IMR-90 (cell line): ENCODE measurements at regions not wholly inside any gene's neighbourhood (a gene's known extent, or its start where the extent isn't known, plus 50 kb on each side); places are given as distances from the start of the nearest gene placed in this dataset.

Experiments used
- ATAC-seq: fragments of 200-7000 bp; cut with Tn5 transposase; 2 replicates; pipeline ENCODE4 v1.9.1; 2020; ENCODE audit warnings: low read depth, mild to moderate bottlenecking, moderate library complexity
- BruUV-seq: library from RNA; stranded (reverse); fragments of 400-500 nt; replicated peaks from 2 replicates; lab custom pipeline; 2021; lab: Mats Ljungman, UMichigan
- CTCF ChIA-PET: fragments of 300-600 bp; formaldehyde crosslinking; extraction: SDS; loops from one replicate; lab custom pipeline; 2021; ENCODE audit warnings: antibody characterized with exemption; lab: Yijun Ruan, JAX
- POLR2A ChIA-PET: fragments of 300-600 bp; sonication (Branson Sonifier 250); formaldehyde crosslinking; loops from one replicate; lab custom pipeline; 2022; ENCODE audit warnings: antibody characterized with exemption; ENCODE audit not compliant: unreplicated experiment; lab: Charles Lee
- DNase-seq: peaks from one replicate; pipeline ENCODE4 v3.0.0; 2013
- H2AFZ ChIP-seq: replicated peaks from 2 replicates; pipeline ENCODE3; 2013; ENCODE audit warnings: low read length, mild to moderate bottlenecking; ENCODE audit not compliant: poor library complexity
- H2AK5ac ChIP-seq: 2 replicates; pipeline ENCODE4 v1.6.1; 2013; ENCODE audit warnings: low read depth, low read length, inconsistent platforms
- H2AK9ac ChIP-seq: replicated peaks from 2 replicates; pipeline ENCODE3; 2013; ENCODE audit warnings: mild to moderate bottlenecking, low read depth, low read length, moderate library complexity; ENCODE audit not compliant: poor library complexity
- H2BK120ac ChIP-seq: 2 replicates; pipeline ENCODE4 v1.6.1; 2013; ENCODE audit warnings: low read depth, low read length, inconsistent platforms
- H2BK15ac ChIP-seq: 3 replicates; pipeline ENCODE4 v1.6.1; 2013; ENCODE audit warnings: low read depth, low read length, inconsistent platforms
- H2BK20ac ChIP-seq: 2 replicates; pipeline ENCODE4 v1.6.1; 2013; ENCODE audit warnings: low read depth, mild to moderate bottlenecking, inconsistent platforms, low read length, moderate library complexity
- H2BK5ac ChIP-seq: 2 replicates; pipeline ENCODE4 v1.6.1; 2013; ENCODE audit warnings: mild to moderate bottlenecking, low read depth, low read length, inconsistent platforms; ENCODE audit not compliant: poor library complexity, severe bottlenecking
- H3K14ac ChIP-seq: replicated peaks from 2 replicates; pipeline ENCODE4 v1.6.1; 2013; ENCODE audit warnings: low read depth, low read length, inconsistent platforms
- H3K18ac ChIP-seq: 2 replicates; pipeline ENCODE4 v1.6.1; 2013; ENCODE audit warnings: low read depth, low read length, control low read depth
- H3K23ac ChIP-seq: 2 replicates; pipeline ENCODE4 v1.6.1; 2013; ENCODE audit warnings: low read depth, low read length, inconsistent platforms
- H3K27ac ChIP-seq: 2 replicates; pipeline ENCODE4 v1.5.1; 2013; ENCODE audit warnings: mild to moderate bottlenecking, control low read depth, low read length; ENCODE audit not compliant: insufficient read depth
- H3K27me3 ChIP-seq: 2 replicates; pipeline ENCODE4 v1.6.1; 2013; ENCODE audit warnings: low read length; ENCODE audit not compliant: control insufficient read depth, insufficient read depth
- H3K36me3 ChIP-seq: 2 replicates; pipeline ENCODE4 v1.6.1; 2013; ENCODE audit warnings: low read length, mixed read lengths; ENCODE audit not compliant: control insufficient read depth, insufficient read depth
- H3K4ac ChIP-seq: 2 replicates; pipeline ENCODE4 v1.6.1; 2013; ENCODE audit warnings: low read depth, low read length, inconsistent platforms
- H3K4me1 ChIP-seq: 2 replicates; pipeline ENCODE4 v1.6.1; 2013; ENCODE audit warnings: low read length, mixed read lengths; ENCODE audit not compliant: control insufficient read depth, insufficient read depth
- H3K4me2 ChIP-seq: 2 replicates; pipeline ENCODE4 v1.6.1; 2013; ENCODE audit warnings: low read depth, mild to moderate bottlenecking, control low read depth, low read length, moderate library complexity
- H3K4me3 ChIP-seq: 2 replicates; pipeline ENCODE4 v1.5.1; 2013; ENCODE audit warnings: low read depth, mild to moderate bottlenecking, control low read depth, low read length, moderate library complexity; ENCODE audit not compliant: insufficient read depth
- H3K56ac ChIP-seq: 2 replicates; pipeline ENCODE4 v1.6.1; 2013; ENCODE audit warnings: low read length, inconsistent platforms; ENCODE audit not compliant: insufficient read depth; ENCODE audit errors: extremely low read depth
- H3K79me1 ChIP-seq, 2 experiments: 2 replicates each; pipeline ENCODE4 v1.6.1; 2013; ENCODE audit warnings: low read length in 2 of 2, inconsistent platforms in 1 of 2, low read depth in 1 of 2
- H3K9ac ChIP-seq: 2 replicates; pipeline ENCODE4 v1.6.1; 2013; ENCODE audit warnings: low read depth, low read length, control low read depth
- H3K9me1 ChIP-seq: 2 replicates; pipeline ENCODE4 v1.6.1; 2013; ENCODE audit warnings: low read length, inconsistent platforms; ENCODE audit not compliant: insufficient read depth
- H3K9me3 ChIP-seq: 2 replicates; pipeline ENCODE4 v1.6.1; 2013; ENCODE audit warnings: low read length; ENCODE audit not compliant: control insufficient read depth, insufficient read depth
- H4K20me1 ChIP-seq: 2 replicates; pipeline ENCODE4 v1.6.1; 2013; ENCODE audit warnings: low read length, inconsistent platforms; ENCODE audit not compliant: insufficient read depth
- H4K5ac ChIP-seq: 2 replicates; pipeline ENCODE4 v1.6.1; 2013; ENCODE audit warnings: mild to moderate bottlenecking, low read depth, low read length, control low read depth
- H4K8ac ChIP-seq, 2 experiments: 2 replicates each; pipeline ENCODE4 v1.6.1; 2013; ENCODE audit warnings: low read depth in 2 of 2, low read length in 2 of 2, control low read depth in 1 of 2, inconsistent platforms in 1 of 2
- H4K91ac ChIP-seq: 2 replicates; pipeline ENCODE4 v1.6.1; 2013; ENCODE audit warnings: low read depth, low read length, inconsistent platforms; ENCODE audit not compliant: insufficient read depth
- BHLHE40 ChIP-seq: fragments of 150-350 bp; IDR thresholded peaks from 2 replicates; pipeline ENCODE4 v1.6.1; 2016; ENCODE audit warnings: mild to moderate bottlenecking, low read depth, low read length
- CTCF ChIP-seq: conservative IDR thresholded peaks from 2 replicates; pipeline ENCODE4 v1.5.1; 2012; ENCODE audit warnings: mild to moderate bottlenecking, low read depth, low read length, improper control_type of control experiment
- ELK1 ChIP-seq: fragments of 150-350 bp; IDR thresholded peaks from 2 replicates; pipeline ENCODE4 v1.6.1; 2016; ENCODE audit warnings: low read depth, mild to moderate bottlenecking, low read length, moderate library complexity, borderline replicate concordance
- FOS ChIP-seq: fragments of 150-350 bp; IDR thresholded peaks from 2 replicates; pipeline ENCODE4 v1.6.1; 2016; ENCODE audit warnings: low read depth, low read length
- MAFK ChIP-seq: IDR thresholded peaks from 2 replicates; pipeline ENCODE4 v1.6.1; 2012; ENCODE audit warnings: low read depth, low read length, improper control_type of control experiment
- MAZ ChIP-seq: IDR thresholded peaks from 2 replicates; pipeline ENCODE4 v1.6.1; 2012; ENCODE audit warnings: low read depth, mild to moderate bottlenecking, low read length, improper control_type of control experiment, moderate library complexity, borderline replicate concordance
- NFE2L2 ChIP-seq: fragments of 150-350 bp; IDR thresholded peaks from 2 replicates; pipeline ENCODE4 v1.6.1; 2016; ENCODE audit warnings: low read depth, mild to moderate bottlenecking, low read length
- POLR2A ChIP-seq: IDR thresholded peaks from 2 replicates; pipeline ENCODE4 v1.6.1; 2012; ENCODE audit warnings: mild to moderate bottlenecking, low read depth, low read length
- RFX5 ChIP-seq: IDR thresholded peaks from 2 replicates; pipeline ENCODE4 v1.8.0; 2012; ENCODE audit warnings: low read depth, mild to moderate bottlenecking, low read length, moderate library complexity
- SMC3 ChIP-seq: fragments of 150-350 bp; IDR thresholded peaks from 2 replicates; pipeline ENCODE4 v1.6.1; 2016; ENCODE audit warnings: low read depth, mild to moderate bottlenecking, antibody characterized with exemption, low read length, moderate library complexity
- WGBS, 2 experiments: methylation state at CpG; one replicate each; pipeline versions ENCODE4 v1.1.5 to v1.1.7; 2013; ENCODE audit warnings: missing lambda C conversion rate in 2 of 2; ENCODE audit not compliant: insufficient read length in 1 of 2; ENCODE audit errors: extremely low coverage in 2 of 2; 5-methylcytosine and 5-hydroxymethylcytosine counted together
- dilution Hi-C: fragments of 300-500 bp; cut with HindIII; formaldehyde crosslinking; loops from one replicate; pipeline ENCODE4 v1.14.3; 2018; ENCODE audit warnings: low sequenced_read_pairs; ENCODE audit not compliant: unreplicated experiment
- in situ Hi-C: fragments of 300-500 bp; cut with MboI; formaldehyde crosslinking; loops from 3 replicates; pipeline ENCODE4 v1.14.3; 2019; ENCODE audit warnings: low sequenced_read_pairs, inconsistent platforms, mixed read lengths
- intact Hi-C: fragments of 100-400 bp; cut with micrococcal nuclease; formaldehyde crosslinking; loops from 2 replicates; pipeline ENCODE4 v1.10.0; 2022

- TF ChIP-seq RFX5, result no peak
- no peak for TF ChIP-seq MAFK
- TF ChIP-seq CTCF, result no peak
- no peak for TF ChIP-seq MAZ
- no peak for TF ChIP-seq BHLHE40
- no peak for TF ChIP-seq SMC3
- TF ChIP-seq FOS, result no peak
- no peak for TF ChIP-seq NFE2L2
- no peak for TF ChIP-seq POLR2A
- no peak for TF ChIP-seq ELK1
- peaks cover 20% of the 10 kb centered on the region for H3K9me3 ChIP-seq
- DNase-seq (no peak), ATAC-seq (no peak)
- H3K9ac ChIP-seq, result no peak overlapping the region
- no peak overlapping the region for H3K27ac ChIP-seq
- H3K56ac ChIP-seq, result no peak overlapping the region
- no peak overlapping the region for H3K4me3 ChIP-seq
- no peak overlapping the region for H3K4ac ChIP-seq
- H3K79me1 ChIP-seq, result no peaks in the 10 kb centered on the region
- in situ Hi-C loops (no loop called here), intact Hi-C loops (loop anchor here (10.0 kb wide), 1 partner anchor 274 kb away; no protein-coding TSS in a partner anchor), dilution Hi-C loops (no loop called here)
- H4K5ac ChIP-seq, result no peak overlapping the region
- no peaks in the 10 kb centered on the region for H4K20me1 ChIP-seq
- H2AK9ac ChIP-seq, result no peak overlapping the region
- no CpG with 5 or more reads among the region's 5 CpGs for WGBS, 2 experiments
- H2BK5ac ChIP-seq, result no peak overlapping the region
- no peak overlapping the region for H3K4me2 ChIP-seq
- H3K27me3 ChIP-seq, result no peaks in the 10 kb centered on the region
- H2BK20ac ChIP-seq, result no peak overlapping the region
- H2AFZ ChIP-seq, result no peak overlapping the region
- no peak overlapping the region for H3K14ac ChIP-seq
- no peak overlapping the region for H2BK15ac ChIP-seq
- no peaks in the 10 kb centered on the region for H3K9me1 ChIP-seq
- H3K4me1 ChIP-seq, result no peaks in the 10 kb centered on the region
- BruUV-seq, result no TSS peak
- no peak overlapping the region for H4K91ac ChIP-seq
- H3K36me3 ChIP-seq, result no peaks in the 10 kb centered on the region
- no peak overlapping the region for H3K23ac ChIP-seq
- H2AK5ac ChIP-seq, result no peak overlapping the region
- CTCF ChIA-PET, result no interaction called here
- no peak overlapping the region for H3K18ac ChIP-seq
- POLR2A ChIA-PET, result no interaction called here
- H4K8ac ChIP-seq, result no peak overlapping the region
- no peak overlapping the region for H2BK120ac ChIP-seq
These were observed 412.4 kb upstream of the MKI67 start for GRCh38 chr10:128538671-128539070.
